ENCODE measurements at regions not wholly inside any gene's neighbourhood (a gene's known extent, or its start where the extent isn't known, plus 50 kb on each side); places are given as distances from the start of the nearest gene placed in this dataset.

DNA sequence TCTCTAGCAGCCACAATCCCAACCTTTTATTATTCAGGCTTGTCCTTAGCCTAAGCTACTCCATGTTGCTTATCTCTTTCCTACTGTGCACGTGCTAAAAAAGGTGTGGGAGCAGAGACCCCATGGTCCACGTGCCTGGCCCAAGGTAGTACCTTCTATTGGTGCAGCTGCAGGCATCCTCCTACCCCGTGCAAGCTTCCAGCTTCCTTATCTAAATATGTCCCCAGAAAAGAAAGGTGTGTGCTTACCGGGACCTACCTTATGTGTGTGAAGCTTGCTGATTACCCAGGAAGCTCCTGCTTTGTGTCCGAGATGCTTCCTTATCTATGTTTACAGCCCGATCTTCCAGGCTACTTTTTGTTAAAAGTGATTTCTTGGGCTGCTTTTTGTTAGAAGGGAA, 2382.4 kb downstream of the PCDH9 start:
- TF ChIP-seq, protein P1, sequence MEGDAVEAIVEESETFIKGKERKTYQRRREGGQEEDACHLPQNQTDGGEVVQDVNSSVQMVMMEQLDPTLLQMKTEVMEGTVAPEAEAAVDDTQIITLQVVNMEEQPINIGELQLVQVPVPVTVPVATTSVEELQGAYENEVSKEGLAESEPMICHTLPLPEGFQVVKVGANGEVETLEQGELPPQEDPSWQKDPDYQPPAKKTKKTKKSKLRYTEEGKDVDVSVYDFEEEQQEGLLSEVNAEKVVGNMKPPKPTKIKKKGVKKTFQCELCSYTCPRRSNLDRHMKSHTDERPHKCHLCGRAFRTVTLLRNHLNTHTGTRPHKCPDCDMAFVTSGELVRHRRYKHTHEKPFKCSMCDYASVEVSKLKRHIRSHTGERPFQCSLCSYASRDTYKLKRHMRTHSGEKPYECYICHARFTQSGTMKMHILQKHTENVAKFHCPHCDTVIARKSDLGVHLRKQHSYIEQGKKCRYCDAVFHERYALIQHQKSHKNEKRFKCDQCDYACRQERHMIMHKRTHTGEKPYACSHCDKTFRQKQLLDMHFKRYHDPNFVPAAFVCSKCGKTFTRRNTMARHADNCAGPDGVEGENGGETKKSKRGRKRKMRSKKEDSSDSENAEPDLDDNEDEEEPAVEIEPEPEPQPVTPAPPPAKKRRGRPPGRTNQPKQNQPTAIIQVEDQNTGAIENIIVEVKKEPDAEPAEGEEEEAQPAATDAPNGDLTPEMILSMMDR (IDR thresholded peaks at IDR 0.05; ENCODE audit: low read depth, low read length), result no peak
- DNase-seq (ENCODE audit: extremely low read depth, low read depth), result no peak

DNA sequence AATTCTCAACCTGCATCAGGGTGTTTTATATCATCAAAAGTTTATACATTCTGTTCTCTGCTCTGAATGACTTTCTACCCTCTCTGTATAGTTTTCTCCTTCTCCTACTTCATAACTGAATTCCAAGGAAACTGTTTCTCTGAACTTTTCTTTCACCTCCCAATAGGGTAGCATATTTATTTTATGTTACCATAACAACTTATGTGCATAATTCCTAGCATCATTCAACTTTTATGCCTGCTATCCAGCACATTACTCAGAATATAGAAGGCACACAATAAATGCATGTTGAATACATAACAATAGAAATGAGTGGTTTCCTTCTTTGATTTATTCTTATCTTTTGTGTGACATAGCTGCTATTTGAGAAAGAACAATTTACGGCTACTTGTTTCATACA, 2385.0 kb downstream of the PCDH9 start:
- TF ChIP-seq, protein P1 (IDR thresholded peaks at IDR 0.05; ENCODE audit: low read depth, low read length), result no peak

DNA sequence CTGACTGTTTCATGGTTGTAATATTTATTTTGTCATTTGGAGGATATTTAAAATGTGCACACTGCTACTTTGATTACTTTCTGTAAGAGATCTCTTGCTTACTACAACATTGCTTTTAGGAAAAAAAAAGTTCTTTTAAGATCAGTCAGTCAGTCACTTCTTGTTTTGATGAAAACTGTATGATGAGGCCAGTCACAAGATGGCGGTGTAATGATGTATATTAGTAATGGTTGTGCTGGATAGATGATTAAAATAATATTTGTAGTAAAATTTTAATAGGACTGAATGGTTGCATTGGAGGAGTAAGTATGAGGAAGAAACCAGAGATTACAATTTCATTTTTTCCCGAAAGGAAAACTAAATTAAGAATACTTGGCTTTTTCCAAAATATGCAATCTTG, 2411.1 kb downstream of the PCDH9 start:
- TF ChIP-seq, protein P1 (IDR thresholded peaks at IDR 0.05; ENCODE audit: low read depth, low read length), result no peak

More for the DNA sequence above, 2385.0 kb downstream of the PCDH9 start:
- DNase-seq (ENCODE audit: extremely low read depth, low read depth), result no peak

DNA sequence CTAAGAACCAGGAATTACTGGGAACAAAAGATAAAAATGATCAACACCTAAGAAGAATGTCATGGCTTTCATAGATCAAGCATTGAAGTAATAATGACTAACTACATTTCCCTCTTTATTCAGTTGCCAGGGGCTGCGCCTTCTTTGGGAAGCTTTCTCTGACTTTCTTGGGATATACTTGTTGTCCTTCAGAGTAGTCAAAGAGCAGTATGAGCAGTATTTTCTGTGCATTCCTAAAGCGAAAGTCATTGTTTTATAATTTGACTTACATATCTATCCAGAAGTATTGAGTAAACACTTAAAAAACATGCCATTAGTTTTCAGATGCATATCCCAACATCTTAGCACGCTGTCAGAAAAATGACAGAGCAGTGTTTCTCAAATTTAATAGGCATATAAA, 2412.4 kb downstream of the PCDH9 start:
- TF ChIP-seq, protein P1 (IDR thresholded peaks at IDR 0.05; ENCODE audit: low read depth, low read length), result no peak
- DNase-seq (ENCODE audit: extremely low read depth, low read depth), result no peak

More for the DNA sequence above, 2411.1 kb downstream of the PCDH9 start:
- no peak for DNase-seq (ENCODE audit: extremely low read depth, low read depth)

DNA sequence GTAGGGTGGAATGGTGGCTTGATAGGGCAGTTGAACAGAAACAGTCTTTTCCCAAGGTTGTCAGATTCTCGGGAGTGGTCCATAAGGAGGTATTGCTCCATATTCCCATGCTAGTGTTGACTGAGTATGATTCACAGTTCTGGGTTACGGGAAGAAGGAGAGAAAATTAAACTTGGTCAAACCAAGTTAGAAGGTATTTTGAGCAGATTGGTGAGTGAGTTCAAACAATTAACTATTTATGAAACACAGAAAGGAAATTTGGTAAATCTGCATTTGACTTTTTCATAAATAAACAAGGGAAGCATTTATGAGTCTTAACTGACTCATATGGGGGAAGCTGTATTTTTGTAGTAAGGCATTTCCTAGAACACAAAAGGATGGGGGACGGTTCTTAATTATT, 2419.4 kb downstream of the PCDH9 start:
- no peak for DNase-seq (ENCODE audit: extremely low read depth, low read depth)
- TF ChIP-seq, protein P1 (IDR thresholded peaks at IDR 0.05; ENCODE audit: low read depth, low read length), result no peak

DNA sequence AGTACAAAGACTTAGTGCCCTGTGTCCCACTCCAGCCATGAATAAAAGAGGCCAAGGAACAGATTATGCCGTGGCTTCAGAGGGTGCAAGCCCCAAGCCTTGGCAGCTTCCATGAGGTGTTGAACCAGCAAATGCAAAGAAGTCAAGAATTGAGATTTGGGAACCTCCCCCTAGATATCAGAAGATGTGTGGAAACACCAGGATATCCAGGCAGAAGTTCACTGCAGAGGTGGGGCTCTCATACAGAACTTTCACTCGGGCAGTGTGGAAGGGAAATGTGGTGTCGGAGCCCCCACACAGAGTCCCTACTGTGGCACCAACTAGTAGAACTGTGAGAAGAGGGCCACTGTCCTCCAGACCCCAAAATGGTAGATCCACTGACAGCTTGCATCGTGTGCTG, 2421.4 kb downstream of the PCDH9 start:
- TF ChIP-seq, protein P1 (IDR thresholded peaks at IDR 0.05; ENCODE audit: low read depth, low read length), result no peak
- no peak for DNase-seq (ENCODE audit: extremely low read depth, low read depth)

DNA sequence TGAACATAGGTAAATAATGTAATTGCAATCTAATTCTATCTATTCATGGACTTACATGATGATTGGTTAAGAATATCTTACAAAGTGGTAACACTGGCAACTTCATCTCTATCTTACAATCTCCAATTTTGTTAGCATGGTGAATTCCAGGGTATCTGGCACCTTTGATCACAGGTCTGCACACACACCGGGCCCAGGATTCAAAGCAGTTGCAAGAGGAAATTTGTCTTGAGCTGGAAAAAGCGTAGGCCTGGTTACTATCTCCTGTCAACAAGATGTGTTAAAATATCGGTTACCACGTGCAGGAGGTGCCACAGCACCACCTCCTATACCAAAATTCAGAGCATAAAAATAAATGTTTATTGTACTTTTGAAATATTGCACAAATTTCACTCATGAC, 2428.4 kb downstream of the PCDH9 start:
- TF ChIP-seq, protein P1 (IDR thresholded peaks at IDR 0.05; ENCODE audit: low read depth, low read length), result no peak
- DNase-seq (ENCODE audit: extremely low read depth, low read depth), result no peak

Measured in AG09319 (cell line).